ENCODE measurements at regions not wholly inside any gene's neighbourhood (a gene's known extent, or its start where the extent isn't known, plus 50 kb on each side); places are given as distances from the start of the nearest gene placed in this dataset.

GRCh38 chr14:55814064-55814463, 234.1 kb downstream of the KTN1 start:
- Histone ChIP-seq H4K20me1 (ENCODE audit: insufficient read depth) (no peaks in the 10 kb centered on the region), H2AFZ (ENCODE audit: low read depth) (no peak overlapping the region), H3K4me2 (no peak overlapping the region), H3K79me2 (ENCODE audit: insufficient read depth, low read depth) (no peaks in the 10 kb centered on the region), H3K27ac (no peak overlapping the region), H3K9ac (no peak overlapping the region), H3K4me1 (ENCODE audit: low read depth, poor library complexity, severe bottlenecking) (no peaks in the 10 kb centered on the region), H3K36me3 (ENCODE audit: insufficient read depth) (no peaks in the 10 kb centered on the region), H3K27me3 (ENCODE audit: insufficient read depth, low read depth) (no peaks in the 10 kb centered on the region), H3K4me3 (IDR thresholded peaks at IDR 0.05; ENCODE audit: insufficient read depth, low read depth, low read length) (no peak overlapping the region)
- TF ChIP-seq CTCF (conservative IDR thresholded peaks at IDR 0.05; ENCODE audit: low read depth, low read length) = no peak

- Histone ChIP-seq H3K4me3 (IDR thresholded peaks at IDR 0.05; ENCODE audit: insufficient read depth, low read depth, low read length) (no peak overlapping the region), H3K36me3 (ENCODE audit: insufficient read depth) (no peaks in the 10 kb centered on the region), H3K27ac (no peak overlapping the region), H4K20me1 (ENCODE audit: insufficient read depth) (no peaks in the 10 kb centered on the region), H2AFZ (ENCODE audit: low read depth) (no peak overlapping the region), H3K9ac (no peak overlapping the region), H3K4me2 (no peak overlapping the region), H3K27me3 (ENCODE audit: insufficient read depth, low read depth) (no peaks in the 10 kb centered on the region), H3K4me1 (ENCODE audit: low read depth, poor library complexity, severe bottlenecking) (no peaks in the 10 kb centered on the region), H3K79me2 (ENCODE audit: insufficient read depth, low read depth) (no peaks in the 10 kb centered on the region)
- no peak for TF ChIP-seq CTCF (conservative IDR thresholded peaks at IDR 0.05; ENCODE audit: low read depth, low read length)
These were observed 234.9 kb downstream of the KTN1 start for GRCh38 chr14:55814873-55815272.

- Histone ChIP-seq H3K9ac (no peak overlapping the region), H2AFZ (ENCODE audit: low read depth) (no peak overlapping the region), H3K79me2 (ENCODE audit: insufficient read depth, low read depth) (no peaks in the 10 kb centered on the region), H4K20me1 (ENCODE audit: insufficient read depth) (no peaks in the 10 kb centered on the region), H3K4me3 (IDR thresholded peaks at IDR 0.05; ENCODE audit: insufficient read depth, low read depth, low read length) (no peak overlapping the region), H3K36me3 (ENCODE audit: insufficient read depth) (no peaks in the 10 kb centered on the region), H3K27ac (no peak overlapping the region), H3K4me2 (no peak overlapping the region), H3K4me1 (ENCODE audit: low read depth, poor library complexity, severe bottlenecking) (no peaks in the 10 kb centered on the region), H3K27me3 (ENCODE audit: insufficient read depth, low read depth) (no peaks in the 10 kb centered on the region)
- no peak for TF ChIP-seq CTCF (conservative IDR thresholded peaks at IDR 0.05; ENCODE audit: low read depth, low read length)
These were observed 236.2 kb downstream of the KTN1 start for GRCh38 chr14:55816225-55816624.

GRCh38 chr14:55819610-55820304, 239.8 kb downstream of the KTN1 start:
- no peaks in the 10 kb centered on the region for H3K27me3 ChIP-seq (ENCODE audit: insufficient read depth, low read depth)
- no peaks in the 10 kb centered on the region for H3K36me3 ChIP-seq (ENCODE audit: insufficient read depth)
- no peaks in the 10 kb centered on the region for H3K79me2 ChIP-seq (ENCODE audit: insufficient read depth, low read depth)
- TF ChIP-seq CTCF (conservative IDR thresholded peaks at IDR 0.05; ENCODE audit: low read depth, low read length) = no peak
- no peaks in the 10 kb centered on the region for H4K20me1 ChIP-seq (ENCODE audit: insufficient read depth)
- no peak overlapping the region for H2AFZ ChIP-seq (ENCODE audit: low read depth)
- H3K4me3 ChIP-seq (IDR thresholded peaks at IDR 0.05; ENCODE audit: insufficient read depth, low read depth, low read length) = no peak overlapping the region
- no peak overlapping the region for H3K9ac ChIP-seq
- no peak overlapping the region for H3K4me2 ChIP-seq
- no peak overlapping the region for H3K27ac ChIP-seq
- no peaks in the 10 kb centered on the region for H3K4me1 ChIP-seq (ENCODE audit: low read depth, poor library complexity, severe bottlenecking)

Measured in KMS-11 (cell line).